GM23338 (cell line): ENCODE measurements at regions not wholly inside any gene's neighbourhood (a gene's known extent, or its start where the extent isn't known, plus 50 kb on each side); places are given as distances from the start of the nearest gene placed in this dataset.

Source experiments
- ATAC-seq: fragments of 200-7000 bp; cut with Tn5 transposase; 3 replicates; pipeline ENCODE4 v1.9.1; 2020
- DNase-seq: peaks from one replicate; pipeline ENCODE4 v3.0.0-alpha.2; 2015; ENCODE audit warnings: low spot score
- H2AFZ ChIP-seq: fragments of 200-600 bp; sonication (generic); 2 replicates; pipeline ENCODE4 v1.8.0; 2016; ENCODE audit warnings: antibody characterized with exemption, mild to moderate bottlenecking, moderate library complexity
- H3F3A ChIP-seq: fragments of 200-600 bp; sonication (generic); replicated peaks from 2 replicates; pipeline ENCODE4 v1.8.0; 2017; ENCODE audit warnings: antibody characterized with exemption, mixed run types, low read depth
- H3K27ac ChIP-seq: fragments of 200-600 bp; sonication (generic); 2 replicates; pipeline ENCODE4 v1.6.1; 2016; ENCODE audit warnings: low read depth
- H3K27me3 ChIP-seq: fragments of 200-600 bp; sonication (generic); 2 replicates; pipeline ENCODE4 v1.8.0; 2016; ENCODE audit warnings: mild to moderate bottlenecking, mixed run types, moderate library complexity; ENCODE audit not compliant: insufficient read depth
- H3K36me3 ChIP-seq: fragments of 200-600 bp; sonication (generic); 2 replicates; pipeline ENCODE4 v1.8.0; 2016; ENCODE audit warnings: mild to moderate bottlenecking; ENCODE audit not compliant: insufficient read depth
- H3K4me1 ChIP-seq: fragments of 200-600 bp; sonication (generic); 2 replicates; pipeline ENCODE4 v1.8.0; 2016; ENCODE audit warnings: mild to moderate bottlenecking, moderate library complexity; ENCODE audit not compliant: insufficient read depth
- H3K4me2 ChIP-seq: fragments of 200-600 bp; sonication (generic); 2 replicates; pipeline ENCODE4 v1.7.1; 2017; ENCODE audit warnings: mixed run types
- H3K4me3 ChIP-seq: fragments of 200-600 bp; sonication (generic); 2 replicates; pipeline ENCODE4 v1.6.1; 2016; ENCODE audit warnings: mixed run types
- H3K79me2 ChIP-seq: fragments of 200-600 bp; sonication (generic); replicated peaks from 2 replicates; pipeline ENCODE4 v1.8.0; 2017; ENCODE audit warnings: mild to moderate bottlenecking; ENCODE audit not compliant: insufficient read depth
- H3K9me2 ChIP-seq: fragments of 200-600 bp; sonication (generic); 2 replicates; pipeline ENCODE4 v1.8.0; 2017; ENCODE audit not compliant: insufficient read depth
- H4K20me1 ChIP-seq: fragments of 200-600 bp; sonication (generic); replicated peaks from 2 replicates; pipeline ENCODE4 v1.8.0; 2017; ENCODE audit warnings: mild to moderate bottlenecking; ENCODE audit not compliant: insufficient read depth
- H3K27ac Mint-ChIP-seq: 2 replicates; pipeline ENCODE4 v1.8.0; 2020; ENCODE audit warnings: inconsistent platforms, mild to moderate bottlenecking, moderate library complexity, mixed read lengths
- H3K27me3 Mint-ChIP-seq: 3 replicates; pipeline ENCODE4 v1.8.0; 2022; ENCODE audit warnings: low read depth, mild to moderate bottlenecking, moderate library complexity, mixed read lengths, inconsistent platforms; ENCODE audit not compliant: insufficient read depth, poor library complexity
- H3K36me3 Mint-ChIP-seq: 3 replicates; pipeline ENCODE4 v1.8.0; 2021; ENCODE audit warnings: low read depth, mild to moderate bottlenecking, inconsistent platforms, moderate library complexity, mixed read lengths
- H3K4me1 Mint-ChIP-seq: 3 replicates; pipeline ENCODE4 v1.8.0; 2020; ENCODE audit warnings: mild to moderate bottlenecking, inconsistent platforms, mixed read lengths
- H3K4me3 Mint-ChIP-seq: 3 replicates; pipeline ENCODE4 v1.8.0; 2021; ENCODE audit warnings: moderate library complexity, mild to moderate bottlenecking, inconsistent platforms, mixed read lengths
- H3K9me3 Mint-ChIP-seq: 3 replicates; pipeline ENCODE4 v1.8.0; 2020; ENCODE audit warnings: moderate library complexity, mild to moderate bottlenecking, inconsistent platforms, mixed read lengths
- CTCF ChIP-seq, 2 experiments: fragments of 200-600 bp in 1 of 2; sonication (generic) in 1 of 2; conservative IDR thresholded peaks; 2 replicates each; pipeline versions ENCODE4 v1.5.1 to v1.6.1; 2016 to 2017; ENCODE audit warnings: antibody characterized with exemption in 2 of 2, low read depth in 2 of 2, mild to moderate bottlenecking in 2 of 2, moderate library complexity in 1 of 2
- ETS1 ChIP-seq: IDR thresholded peaks from 2 replicates; pipeline ENCODE4 v1.6.1; 2016; ENCODE audit warnings: antibody characterized with exemption
- JUNB ChIP-seq: IDR thresholded peaks from one replicate; pipeline ENCODE4 v1.6.1; 2016; ENCODE audit warnings: antibody characterized with exemption; ENCODE audit not compliant: unreplicated experiment
- NANOG ChIP-seq: IDR thresholded peaks from 2 replicates; pipeline ENCODE4 v1.6.1; 2016; ENCODE audit warnings: antibody characterized with exemption, borderline replicate concordance
- POLR2AphosphoS5 ChIP-seq: IDR thresholded peaks from 2 replicates; pipeline ENCODE4 v1.6.1; 2016; ENCODE audit warnings: antibody characterized with exemption, low read depth
- REST ChIP-seq: IDR thresholded peaks from one replicate; pipeline ENCODE4 v1.6.1; 2018; ENCODE audit warnings: antibody characterized with exemption; ENCODE audit not compliant: unreplicated experiment
- STAT1 ChIP-seq: IDR thresholded peaks from one replicate; pipeline ENCODE4 v1.6.1; 2016; ENCODE audit warnings: antibody characterized with exemption; ENCODE audit not compliant: unreplicated experiment
- ZNF114 ChIP-seq: fragments of 250-450 bp; sonication (Bioruptor Pico); IDR thresholded peaks from 2 replicates; pipeline ENCODE4 v1.5.0; 2020; ENCODE audit warnings: mild to moderate bottlenecking, moderate library complexity
- ZNF331 ChIP-seq: fragments of 250-450 bp; sonication (Bioruptor Pico); IDR thresholded peaks from 2 replicates; pipeline ENCODE4 v1.5.0; 2020; ENCODE audit warnings: low read depth, mild to moderate bottlenecking, moderate library complexity
- ZNF462 ChIP-seq: fragments of 250-450 bp; sonication (Bioruptor Pico); IDR thresholded peaks from 2 replicates; pipeline ENCODE4 v1.5.0; 2020; ENCODE audit warnings: mild to moderate bottlenecking, moderate library complexity

GRCh38 chr3:180836766-180837165, 75.7 kb upstream of the FXR1 start:
- H3K27me3 Mint-ChIP-seq = peaks cover 2% of the 10 kb centered on the region
- Histone ChIP-seq H3K79me2 (no peaks in the 10 kb centered on the region), H4K20me1 (no peaks in the 10 kb centered on the region), H2AFZ (no peak overlapping the region), H3K9me2 (no peaks in the 10 kb centered on the region), H3K4me2 (no peak overlapping the region), H3K36me3 (no peaks in the 10 kb centered on the region), H3F3A (no peaks in the 10 kb centered on the region), H3K27ac (no peak overlapping the region), H3K4me3 (no peak overlapping the region), H3K27me3 (no peaks in the 10 kb centered on the region), H3K4me1 (no peaks in the 10 kb centered on the region)
- H3K27ac Mint-ChIP-seq = no peak overlapping the region
- no peak overlapping the region for H3K4me3 Mint-ChIP-seq
- no peak for TF ChIP-seq NANOG
- no peak for TF ChIP-seq ZNF331 (CRISPR knock-in tag)
- TF ChIP-seq JUNB = no peak
- no peak for TF ChIP-seq REST
- TF ChIP-seq CTCF (conservative IDR thresholded peaks at IDR 0.05; ENCODE audit: low read depth in 2 of 2) = no peak
- TF ChIP-seq ZNF114 (CRISPR knock-in tag) = no peak
- no peak for TF ChIP-seq STAT1
- no peaks in the 10 kb centered on the region for H3K36me3 Mint-ChIP-seq
- DNase-seq (no peak), ATAC-seq (no peak)
- no peaks in the 10 kb centered on the region for H3K9me3 Mint-ChIP-seq
- H3K4me1 Mint-ChIP-seq = peaks cover 3% of the 10 kb centered on the region; the same call in 1 of the 3 replicates

- no peaks in the 10 kb centered on the region for H4K20me1 ChIP-seq
- peak; percentile 42 for ATAC-seq
- DNase-seq = no peak
- H3K4me3 ChIP-seq = no peak overlapping the region
- Mint-ChIP-seq H3K27ac (no peak overlapping the region), H3K4me3 (no peak overlapping the region), H3K27me3 (peaks cover 2% of the 10 kb centered on the region), H3K9me3 (no peaks in the 10 kb centered on the region; the same call in 1 of the 3 replicates), H3K36me3 (no peaks in the 10 kb centered on the region), H3K4me1 (peaks cover 18% of the 10 kb centered on the region)
- H3F3A ChIP-seq = no peaks in the 10 kb centered on the region
- peaks cover 7% of the 10 kb centered on the region for H3K4me1 ChIP-seq
- no peaks in the 10 kb centered on the region for H3K9me2 ChIP-seq
- no peaks in the 10 kb centered on the region for H3K27me3 ChIP-seq
- H3K27ac ChIP-seq = no peak overlapping the region
- no peaks in the 10 kb centered on the region for H3K36me3 ChIP-seq
- H3K79me2 ChIP-seq = no peaks in the 10 kb centered on the region
- no peak overlapping the region for H3K4me2 ChIP-seq
- 0 out of 2 replicates have a peak overlapping the region, but pooled peaks have one; percentile 63 for H2AFZ ChIP-seq
- TF ChIP-seq ETS1 (no peak), ZNF114 (CRISPR knock-in tag) (no peak), ZNF462 (CRISPR knock-in tag) (no peak), ZNF331 (CRISPR knock-in tag) (no peak), NANOG (no peak), POLR2AphosphoS5 (no peak)
Measured at GRCh38 chr3:180854887-180855286, 57.6 kb upstream of the FXR1 start.
